ENCODE measurements at regions not wholly inside any gene's neighbourhood (a gene's known extent, or its start where the extent isn't known, plus 50 kb on each side); places are given as distances from the start of the nearest gene placed in this dataset.

GRCh38 chr2:195408811-195409210 is 248.2 kb upstream of the SLC39A10 start:
- no peak for DNase-seq (ENCODE audit: low read depth)

GRCh38 chr2:195408196-195408595 is 248.8 kb upstream of the SLC39A10 start:
- DNase-seq (ENCODE audit: low read depth), result no peak

GRCh38 chr2:195407783-195408182 is 249.2 kb upstream of the SLC39A10 start:
- DNase-seq (ENCODE audit: low read depth), result peak; percentile 51

- no peak for DNase-seq (ENCODE audit: low read depth)
Measured at GRCh38 chr2:195406886-195407603, 250.0 kb upstream of the SLC39A10 start.

- no peak for DNase-seq (ENCODE audit: low read depth)
Measured at GRCh38 chr2:195404651-195405050, 252.4 kb upstream of the SLC39A10 start.

- DNase-seq (ENCODE audit: low read depth), result no peak
Measured at GRCh38 chr2:195396479-195396878, 260.5 kb upstream of the SLC39A10 start.

GRCh38 chr2:195395362-195395761 is 261.7 kb upstream of the SLC39A10 start:
- DNase-seq (ENCODE audit: low read depth), result no peak

GRCh38 chr2:195392446-195393336 is 264.3 kb upstream of the SLC39A10 start:
- DNase-seq (ENCODE audit: low read depth), result peak; percentile 12

GRCh38 chr2:195390686-195391321 is 266.2 kb upstream of the SLC39A10 start:
- DNase-seq (ENCODE audit: low read depth), result no peak

- DNase-seq (ENCODE audit: low read depth), result no peak
Measured at GRCh38 chr2:195388028-195388427, 269.0 kb upstream of the SLC39A10 start.

- no peak for DNase-seq (ENCODE audit: low read depth)
Measured at GRCh38 chr2:195382186-195382585, 274.8 kb upstream of the SLC39A10 start.

- DNase-seq (ENCODE audit: low read depth), result no peak
Measured at GRCh38 chr2:195370167-195370943, 286.7 kb upstream of the SLC39A10 start.

GRCh38 chr2:195369218-195369587 is 287.8 kb upstream of the SLC39A10 start:
- no peak for DNase-seq (ENCODE audit: low read depth)

GRCh38 chr2:195368249-195369217 is 288.5 kb upstream of the SLC39A10 start:
- no peak for DNase-seq (ENCODE audit: low read depth)

GRCh38 chr2:195367809-195368208 is 289.2 kb upstream of the SLC39A10 start:
- peak; percentile 6 for DNase-seq (ENCODE audit: low read depth)

GRCh38 chr2:195364015-195364965 is 292.7 kb upstream of the SLC39A10 start:
- peak; percentile 53 for DNase-seq (ENCODE audit: low read depth)

GRCh38 chr2:195363496-195363895 is 293.5 kb upstream of the SLC39A10 start:
- peak; percentile 62 for DNase-seq (ENCODE audit: low read depth)

- no peak for DNase-seq (ENCODE audit: low read depth)
Measured at GRCh38 chr2:195360242-195360641, 296.8 kb upstream of the SLC39A10 start.

- peak; percentile 19 for DNase-seq (ENCODE audit: low read depth)
Measured at GRCh38 chr2:195359043-195359735, 297.8 kb upstream of the SLC39A10 start.
